Fibroblast of lung (primary cell): ENCODE measurements at regions not wholly inside any gene's neighbourhood (a gene's known extent, or its start where the extent isn't known, plus 50 kb on each side); places are given as distances from the start of the nearest gene placed in this dataset.
A peak's percentile ranks its signal among the peaks of the same experiment; 100 is the strongest.

Experiments used
- DNase-seq, 2 donors: peaks; one replicate each; pipeline versions ENCODE4 v3.0.0 to v3.0.0-alpha.2; 2010; ENCODE audit warnings: low read depth in 2 of 2
- H2AFZ ChIP-seq: 2 replicates; pipeline ENCODE4 v1.5.1; 2012; ENCODE audit warnings: low read length, control low read depth, inconsistent platforms
- H3K27ac ChIP-seq: 2 replicates; pipeline ENCODE4 v1.5.1; 2011; ENCODE audit warnings: low read length, control low read depth; ENCODE audit not compliant: insufficient read depth
- H3K27me3 ChIP-seq: 2 replicates; pipeline ENCODE4 v1.5.1; 2011; ENCODE audit warnings: mild to moderate bottlenecking, low read length; ENCODE audit not compliant: control insufficient read depth, insufficient read depth
- H3K36me3 ChIP-seq: 2 replicates; pipeline ENCODE4 v1.5.1; 2011; ENCODE audit warnings: low read length; ENCODE audit not compliant: control insufficient read depth, insufficient read depth
- H3K4me1 ChIP-seq: 2 replicates; pipeline ENCODE4 v1.5.1; 2011; ENCODE audit warnings: low read length; ENCODE audit not compliant: control insufficient read depth, insufficient read depth; ENCODE audit errors: extremely low read depth
- H3K4me2 ChIP-seq: 2 replicates; pipeline ENCODE4 v1.5.1; 2011; ENCODE audit warnings: low read length, control low read depth; ENCODE audit not compliant: insufficient read depth; ENCODE audit errors: extremely low read depth
- H3K4me3 ChIP-seq, 4 experiments: fragments of 200-600 bp in 1 of 4; sonication (generic) in 1 of 4; replicated peaks in 1 of 4; 2 replicates each; pipeline ENCODE4 v1.5.1; 2011 to 2016; ENCODE audit warnings: low read length in 4 of 4, low read depth in 3 of 4, mild to moderate bottlenecking in 3 of 4, control low read depth in 2 of 4, inconsistent platforms in 1 of 4, mixed read lengths in 1 of 4; ENCODE audit not compliant: insufficient read depth in 1 of 4; ENCODE audit errors: control extremely low read depth in 1 of 4
- H3K79me2 ChIP-seq: 2 replicates; pipeline ENCODE4 v1.5.1; 2012; ENCODE audit warnings: mild to moderate bottlenecking, low read length, inconsistent platforms; ENCODE audit not compliant: control insufficient read depth, insufficient read depth
- H3K9ac ChIP-seq: 2 replicates; pipeline ENCODE4 v1.5.1; 2011; ENCODE audit warnings: mild to moderate bottlenecking, low read length, control low read depth; ENCODE audit not compliant: insufficient read depth
- H3K9me3 ChIP-seq: 2 replicates; pipeline ENCODE4 v1.5.1; 2012; ENCODE audit warnings: low read depth, low read length; ENCODE audit not compliant: control insufficient read depth, insufficient read depth
- H4K20me1 ChIP-seq: 2 replicates; pipeline ENCODE4 v1.5.1; 2011; ENCODE audit warnings: low read length; ENCODE audit not compliant: control insufficient read depth, insufficient read depth; ENCODE audit errors: extremely low read depth
- CTCF ChIP-seq, 2 donors: IDR thresholded peaks in 1 of 2; conservative IDR thresholded peaks in 1 of 2; 1 replicate in 1 of 2; 2 replicates in 1 of 2; pipeline ENCODE4 v1.5.1; 2011 to 2012; ENCODE audit warnings: low read length in 2 of 2, control low read depth in 1 of 2, inconsistent platforms in 1 of 2, low read depth in 1 of 2, mild to moderate bottlenecking in 1 of 2
- EZH2 ChIP-seq: IDR thresholded peaks from 2 replicates; pipeline ENCODE4 v1.5.1; 2012; ENCODE audit warnings: low read length, control low read depth, mild to moderate bottlenecking; ENCODE audit errors: missing control alignments

- no peak overlapping the region for H3K4me3 ChIP-seq
- no peak overlapping the region for H2AFZ ChIP-seq
- no peaks in the 10 kb centered on the region for H3K79me2 ChIP-seq
- H3K4me2 ChIP-seq = no peak overlapping the region
- no peaks in the 10 kb centered on the region for H3K27me3 ChIP-seq
- TF ChIP-seq CTCF (conservative IDR thresholded peaks at IDR 0.05 in 1 of 2, IDR thresholded peaks at IDR 0.05 in 1 of 2; ENCODE audit: low read depth in 1 of 2, low read length in 2 of 2) (no peak), EZH2 (no peak)
- H3K27ac ChIP-seq = no peak overlapping the region
- DNase-seq = peak in 1 of 2 donors; percentile 66
- no peaks in the 10 kb centered on the region for H3K36me3 ChIP-seq
- no peaks in the 10 kb centered on the region for H4K20me1 ChIP-seq
- H3K9me3 ChIP-seq = no peaks in the 10 kb centered on the region
- H3K9ac ChIP-seq = no peak overlapping the region
- no peaks in the 10 kb centered on the region for H3K4me1 ChIP-seq
These were observed 159.6 kb upstream of the PZP start for GRCh38 chr12:9367828-9368227.

- Histone ChIP-seq H3K79me2 (no peaks in the 10 kb centered on the region), H3K36me3 (no peaks in the 10 kb centered on the region), H3K9ac (no peak overlapping the region), H3K9me3 (no peaks in the 10 kb centered on the region), H3K27ac (no peak overlapping the region), H4K20me1 (no peaks in the 10 kb centered on the region), H2AFZ (no peak overlapping the region), H3K4me1 (no peaks in the 10 kb centered on the region), H3K4me2 (no peak overlapping the region), H3K4me3 (no peak overlapping the region), H3K27me3 (no peaks in the 10 kb centered on the region)
- DNase-seq = no peak
- TF ChIP-seq CTCF (conservative IDR thresholded peaks at IDR 0.05 in 1 of 2, IDR thresholded peaks at IDR 0.05 in 1 of 2; ENCODE audit: low read depth in 1 of 2, low read length in 2 of 2) (no peak), EZH2 (no peak)
These were observed 159.0 kb upstream of the PZP start for GRCh38 chr12:9367201-9367600.

- Histone ChIP-seq H3K4me2 (no peak overlapping the region), H2AFZ (no peak overlapping the region), H4K20me1 (no peaks in the 10 kb centered on the region), H3K79me2 (no peaks in the 10 kb centered on the region), H3K9me3 (no peaks in the 10 kb centered on the region), H3K4me3 (no peak overlapping the region), H3K4me1 (no peaks in the 10 kb centered on the region), H3K27ac (no peak overlapping the region), H3K36me3 (no peaks in the 10 kb centered on the region), H3K27me3 (no peaks in the 10 kb centered on the region), H3K9ac (no peak overlapping the region)
- peak; percentile 37 to 78 for DNase-seq
- TF ChIP-seq EZH2 (no peak), CTCF (conservative IDR thresholded peaks at IDR 0.05 in 1 of 2, IDR thresholded peaks at IDR 0.05 in 1 of 2; ENCODE audit: low read depth in 1 of 2, low read length in 2 of 2) (no peak)
These were observed 157.1 kb upstream of the PZP start for GRCh38 chr12:9365296-9365695.
